Prostate gland (tissue), 2 donors: ENCODE measurements at regions not wholly inside any gene's neighbourhood (a gene's known extent, or its start where the extent isn't known, plus 50 kb on each side); places are given as distances from the start of the nearest gene placed in this dataset.

Experiments
- DNase-seq: peaks from one replicate; pipeline ENCODE4 v3.0.0-alpha.2; 2019; ENCODE audit warnings: low spot score
- H3K27ac ChIP-seq, 2 donors: fragments of 200-600 bp; sonication (generic); 2 replicates each; pipeline ENCODE4 v1.5.1; 2017 to 2019
- H3K27me3 ChIP-seq: fragments of 200-600 bp; sonication (generic); replicated peaks from 2 replicates; pipeline ENCODE4 v1.5.1; 2019; ENCODE audit not compliant: insufficient read depth
- H3K36me3 ChIP-seq, 2 donors: fragments of 200-600 bp; sonication (generic); 1 replicate in 1 of 2; 2 replicates in 1 of 2; pipeline versions ENCODE4 v1.5.1 to v1.8.1; 2017 to 2019
- H3K4me1 ChIP-seq: fragments of 200-600 bp; sonication (generic); replicated peaks from 2 replicates; pipeline ENCODE4 v1.5.1; 2019
- H3K4me3 ChIP-seq, 2 donors: fragments of 200-600 bp; sonication (generic); 2 replicates each; pipeline ENCODE4 v1.5.1; 2017 to 2019
- H3K9me3 ChIP-seq: fragments of 200-600 bp; sonication (generic); 2 replicates; pipeline ENCODE4 v1.5.1; 2017
- POLR2A ChIP-seq: fragments of 450-650 bp; IDR thresholded peaks from one replicate; pipeline ENCODE4 v1.6.1; 2016; ENCODE audit warnings: antibody characterized with exemption, mild to moderate bottlenecking
- POLR2AphosphoS5 ChIP-seq: sonication (generic); formaldehyde crosslinking; IDR thresholded peaks from one replicate; pipeline ENCODE4 v1.6.1; 2017; ENCODE audit warnings: antibody characterized with exemption
- WGBS: methylation state at CpG from one replicate; pipeline ENCODE4 v1.1.5; 2018; 5-methylcytosine and 5-hydroxymethylcytosine counted together
- intact Hi-C: fragments of 100-400 bp; cut with DNase I; formaldehyde crosslinking; loops from one replicate; pipeline ENCODE4 v1.14.2; 2022
- TF ChIP-seq, protein P1 (sequence below), 4 experiments: fragments of 200-600 bp in 2 of 4; fragments of 450-650 bp in 2 of 4; sonication (generic) in 2 of 4; IDR thresholded peaks; 1 replicate in 3 of 4; 2 replicates in 1 of 4; pipeline ENCODE4 v1.5.1; 2016 to 2019; ENCODE audit warnings: antibody characterized with exemption in 4 of 4, mild to moderate bottlenecking in 2 of 4, moderate library complexity in 2 of 4

DNA sequence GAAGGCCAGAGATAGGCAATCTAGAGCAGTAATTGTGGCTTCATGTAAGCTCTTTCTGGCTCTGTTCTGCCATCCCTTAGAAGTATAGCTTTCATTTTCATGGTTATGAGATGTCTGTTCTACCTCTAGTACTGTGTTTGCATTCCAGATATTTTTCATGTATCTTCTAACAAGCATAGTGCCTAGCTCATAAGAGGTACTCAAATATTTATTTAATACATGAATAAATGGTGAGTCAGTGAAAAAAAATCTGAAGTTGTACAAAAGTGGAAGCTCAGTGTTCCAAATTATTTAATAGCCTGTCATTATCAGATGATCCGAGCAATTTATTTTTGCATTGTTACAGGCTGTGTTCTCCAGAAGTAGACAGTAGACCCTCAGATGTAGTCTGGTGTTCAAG lies 64.3 kb downstream of the OXSM start:
- DNase-seq, result no peak
- Histone ChIP-seq H3K4me3 (no peak overlapping the region), H3K9me3 (no peaks in the 10 kb centered on the region), H3K27ac (peak overlapping the region in 1 of 2 donors; percentile 34), H3K36me3 (no peaks in the 10 kb centered on the region), H3K27me3 (no peaks in the 10 kb centered on the region), H3K4me1 (no peaks in the 10 kb centered on the region)
- WGBS, result 21% methylated on average over 1 of the region's 1 CpG
- TF ChIP-seq, protein P1, sequence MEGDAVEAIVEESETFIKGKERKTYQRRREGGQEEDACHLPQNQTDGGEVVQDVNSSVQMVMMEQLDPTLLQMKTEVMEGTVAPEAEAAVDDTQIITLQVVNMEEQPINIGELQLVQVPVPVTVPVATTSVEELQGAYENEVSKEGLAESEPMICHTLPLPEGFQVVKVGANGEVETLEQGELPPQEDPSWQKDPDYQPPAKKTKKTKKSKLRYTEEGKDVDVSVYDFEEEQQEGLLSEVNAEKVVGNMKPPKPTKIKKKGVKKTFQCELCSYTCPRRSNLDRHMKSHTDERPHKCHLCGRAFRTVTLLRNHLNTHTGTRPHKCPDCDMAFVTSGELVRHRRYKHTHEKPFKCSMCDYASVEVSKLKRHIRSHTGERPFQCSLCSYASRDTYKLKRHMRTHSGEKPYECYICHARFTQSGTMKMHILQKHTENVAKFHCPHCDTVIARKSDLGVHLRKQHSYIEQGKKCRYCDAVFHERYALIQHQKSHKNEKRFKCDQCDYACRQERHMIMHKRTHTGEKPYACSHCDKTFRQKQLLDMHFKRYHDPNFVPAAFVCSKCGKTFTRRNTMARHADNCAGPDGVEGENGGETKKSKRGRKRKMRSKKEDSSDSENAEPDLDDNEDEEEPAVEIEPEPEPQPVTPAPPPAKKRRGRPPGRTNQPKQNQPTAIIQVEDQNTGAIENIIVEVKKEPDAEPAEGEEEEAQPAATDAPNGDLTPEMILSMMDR (IDR thresholded peaks at IDR 0.05), result no peak
- TF ChIP-seq POLR2AphosphoS5, result peak; percentile 42
- no peak for TF ChIP-seq POLR2A
- intact Hi-C loops, result no loop called here

DNA sequence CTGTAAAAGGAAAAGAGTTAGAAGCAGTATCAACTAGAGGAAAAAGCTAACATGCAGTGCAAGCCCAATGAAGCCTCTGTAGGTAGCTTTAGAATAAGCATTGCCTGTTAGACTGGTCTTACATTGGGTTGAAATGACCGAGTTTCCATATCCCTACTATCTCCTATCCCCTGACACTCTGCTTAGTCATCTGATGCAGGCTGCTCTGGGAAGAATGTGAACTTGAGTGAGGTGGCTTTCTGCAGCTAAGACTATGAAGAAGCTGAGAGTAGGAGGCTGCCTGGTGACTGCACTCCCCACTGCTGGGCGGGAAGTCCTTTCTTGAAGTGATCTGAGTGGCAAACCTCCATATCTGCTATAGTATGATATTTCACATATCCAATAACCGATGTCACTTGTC lies 64.7 kb downstream of the OXSM start:
- 71% methylated on average over 3 of the region's 3 CpGs for WGBS
- peak overlapping the region in 1 of 2 donors; percentile 34 for H3K27ac ChIP-seq
- H3K27me3 ChIP-seq, result no peaks in the 10 kb centered on the region

DNA sequence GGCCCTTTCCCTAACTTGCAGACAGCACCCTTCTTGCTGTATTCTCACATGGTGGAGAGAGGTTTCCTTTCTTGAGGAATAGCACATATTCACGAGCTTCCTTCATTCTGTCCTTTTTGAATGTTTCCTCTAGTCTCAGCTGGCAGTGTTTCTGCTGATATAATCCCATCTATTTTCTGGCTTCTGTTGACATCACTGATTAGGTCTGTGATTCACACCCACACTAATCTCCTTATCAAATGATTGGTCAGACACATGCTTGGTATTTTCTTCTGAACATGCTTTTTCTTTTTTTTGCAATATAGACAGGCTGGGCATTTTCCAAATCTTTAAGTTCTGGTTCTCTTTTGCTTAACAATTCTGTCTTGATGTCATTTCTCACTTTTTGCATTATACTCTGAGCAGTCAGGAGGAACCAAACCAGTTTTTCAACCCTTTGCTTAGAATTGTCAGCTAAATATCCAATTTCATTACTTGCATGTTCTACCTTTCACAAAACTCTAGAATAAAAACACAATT lies 65.4 kb downstream of the OXSM start:
- Histone ChIP-seq H3K9me3 (no peaks in the 10 kb centered on the region), H3K27ac (no peak overlapping the region), H3K27me3 (no peaks in the 10 kb centered on the region), H3K4me1 (no peaks in the 10 kb centered on the region), H3K4me3 (no peak overlapping the region), H3K36me3 (no peaks in the 10 kb centered on the region)
- WGBS, result 35% methylated on average over 1 of the region's 1 CpG
- no peak for DNase-seq
- TF ChIP-seq, protein P1 (IDR thresholded peaks at IDR 0.05), result no peak
- intact Hi-C loops, result no loop called here

More for the DNA sequence above, 64.7 kb downstream of the OXSM start:
- Histone ChIP-seq H3K4me3 (no peak overlapping the region), H3K4me1 (no peaks in the 10 kb centered on the region), H3K9me3 (no peaks in the 10 kb centered on the region), H3K36me3 (no peaks in the 10 kb centered on the region)
- no peak for DNase-seq
- TF ChIP-seq, protein P1 (IDR thresholded peaks at IDR 0.05), result no peak
- TF ChIP-seq POLR2AphosphoS5, result no peak
- intact Hi-C loops, result no loop called here

DNA sequence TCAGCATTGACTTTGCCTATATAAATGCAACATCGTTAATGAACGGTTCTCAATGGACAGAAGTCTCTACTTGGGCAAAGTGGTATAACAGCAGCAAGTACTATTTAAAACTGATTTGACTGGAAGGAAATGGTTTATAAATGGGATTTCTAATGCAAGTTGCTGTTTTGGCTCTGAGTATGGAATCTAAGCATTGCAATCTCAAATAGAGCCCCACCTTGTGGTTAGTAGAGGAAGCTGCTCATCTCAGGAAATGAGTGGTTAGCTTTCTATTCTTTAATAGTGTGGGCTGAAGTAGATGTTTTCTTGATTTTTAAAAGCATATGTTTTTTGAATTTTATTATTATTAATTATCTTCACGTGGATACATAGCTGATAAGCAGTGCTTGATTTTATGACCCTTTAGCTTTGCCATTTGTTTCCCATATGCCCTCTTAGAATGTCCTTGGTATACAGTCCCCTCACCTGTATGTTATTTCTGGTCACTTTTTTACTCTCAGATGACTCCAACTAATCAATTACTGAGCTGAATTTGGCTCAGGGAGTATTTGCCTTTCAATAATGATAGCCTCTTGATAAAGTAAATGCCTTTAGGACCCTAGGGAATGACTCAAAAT lies 67.1 kb downstream of the OXSM start:
- WGBS, result 78% methylated on average over 3 of the region's 3 CpGs
- Histone ChIP-seq H3K36me3 (no peaks in the 10 kb centered on the region), H3K27ac (no peak overlapping the region), H3K27me3 (no peaks in the 10 kb centered on the region), H3K9me3 (no peaks in the 10 kb centered on the region), H3K4me3 (no peak overlapping the region), H3K4me1 (no peaks in the 10 kb centered on the region)
- TF ChIP-seq POLR2A (no peak), POLR2AphosphoS5 (no peak)
- TF ChIP-seq, protein P1 (IDR thresholded peaks at IDR 0.05), result peak in 3 of 4 experiments; percentile 41 to 61 (median 54)
- DNase-seq, result no peak
- intact Hi-C loops, result no loop called here

DNA sequence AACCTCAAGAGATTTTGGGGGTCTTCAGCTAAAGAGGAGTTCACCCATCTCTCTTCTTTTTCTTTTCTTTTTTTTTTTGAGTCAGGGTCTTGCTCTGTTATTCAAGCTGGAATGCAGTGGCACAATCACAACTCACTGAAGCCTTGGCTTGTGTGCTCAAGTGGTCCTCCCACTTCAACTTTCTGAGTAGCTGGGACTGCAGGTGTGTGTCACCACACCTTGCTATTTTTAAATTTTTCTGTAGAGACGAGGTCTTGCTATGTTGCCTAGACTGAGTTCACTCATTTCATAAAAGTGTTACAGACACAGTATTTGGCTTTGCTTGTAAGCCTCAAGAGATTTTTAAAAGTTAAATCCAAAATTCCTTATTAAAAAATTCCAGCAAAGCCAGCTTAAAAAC lies 71.7 kb downstream of the OXSM start:
- intact Hi-C loops, result no loop called here
- Histone ChIP-seq H3K36me3 (no peaks in the 10 kb centered on the region), H3K4me3 (no peak overlapping the region), H3K27ac (no peak overlapping the region), H3K9me3 (no peaks in the 10 kb centered on the region), H3K27me3 (no peaks in the 10 kb centered on the region), H3K4me1 (no peaks in the 10 kb centered on the region)
- WGBS, result 86% methylated on average over 1 of the region's 1 CpG
- no peak for DNase-seq
- no peak for TF ChIP-seq POLR2AphosphoS5
- TF ChIP-seq, protein P1 (IDR thresholded peaks at IDR 0.05), result no peak
- TF ChIP-seq POLR2A, result no peak
